Liver (tissue), 3 donors: ENCODE measurements at regions not wholly inside any gene's neighbourhood (a gene's known extent, or its start where the extent isn't known, plus 50 kb on each side); places are given as distances from the start of the nearest gene placed in this dataset.

ENCODE experiments used
- EGR1 ChIP-seq, 2 donors: IDR thresholded peaks; 2 replicates each; pipeline ENCODE4 v1.6.1; 2016 to 2018; ENCODE audit warnings: antibody characterized with exemption in 2 of 2, low read depth in 2 of 2
- GABPA ChIP-seq, 2 donors: IDR thresholded peaks in 1 of 2; conservative IDR thresholded peaks in 1 of 2; 2 replicates each; pipeline ENCODE4 v1.6.1; 2016; ENCODE audit warnings: antibody characterized with exemption in 2 of 2, mild to moderate bottlenecking in 1 of 2, moderate library complexity in 1 of 2
- HNF4A ChIP-seq, 2 donors: conservative IDR thresholded peaks; 2 replicates each; pipeline ENCODE4 v1.6.1; 2016; ENCODE audit warnings: antibody characterized with exemption in 2 of 2, mild to moderate bottlenecking in 2 of 2
- JUND ChIP-seq, 2 donors: IDR thresholded peaks; 2 replicates each; pipeline ENCODE4 v1.6.1; 2016; ENCODE audit warnings: antibody characterized with exemption in 2 of 2
- MAX ChIP-seq: IDR thresholded peaks from 2 replicates; pipeline ENCODE4 v1.6.1; 2016; ENCODE audit warnings: antibody characterized with exemption
- RAD21 ChIP-seq, 2 donors: IDR thresholded peaks; 2 replicates each; pipeline ENCODE4 v1.6.1; 2016; ENCODE audit warnings: antibody characterized with exemption in 2 of 2, mild to moderate bottlenecking in 2 of 2
- RXRA ChIP-seq, 2 donors: IDR thresholded peaks; 2 replicates each; pipeline ENCODE4 v1.6.1; 2017 to 2018; ENCODE audit warnings: antibody characterized with exemption in 2 of 2, mild to moderate bottlenecking in 1 of 2
- SP1 ChIP-seq: IDR thresholded peaks from 2 replicates; pipeline ENCODE4 v1.6.1; 2018; ENCODE audit warnings: antibody characterized with exemption, mild to moderate bottlenecking
- TAF1 ChIP-seq: conservative IDR thresholded peaks from 2 replicates; pipeline ENCODE4 v1.6.1; 2016; ENCODE audit warnings: antibody characterized with exemption, mild to moderate bottlenecking
- YY1 ChIP-seq: IDR thresholded peaks from 2 replicates; pipeline ENCODE4 v1.6.1; 2016; ENCODE audit warnings: antibody characterized with exemption, mild to moderate bottlenecking
- ZBTB33 ChIP-seq: IDR thresholded peaks from 2 replicates; pipeline ENCODE4 v1.6.1; 2016; ENCODE audit warnings: antibody characterized with exemption
- TF ChIP-seq, protein P1 (sequence below): fragments of 150-350 bp; IDR thresholded peaks from 2 replicates; pipeline ENCODE4 v1.5.1; 2017; ENCODE audit warnings: improper control_type of control experiment, low read depth, low read length; ENCODE audit not compliant: missing input control
- TF ChIP-seq, protein P2 (sequence below): IDR thresholded peaks from 2 replicates; pipeline ENCODE4 v1.6.1; 2016; ENCODE audit warnings: antibody characterized with exemption
- donor health status: healthy.
- donor health status: healthy.

DNA sequence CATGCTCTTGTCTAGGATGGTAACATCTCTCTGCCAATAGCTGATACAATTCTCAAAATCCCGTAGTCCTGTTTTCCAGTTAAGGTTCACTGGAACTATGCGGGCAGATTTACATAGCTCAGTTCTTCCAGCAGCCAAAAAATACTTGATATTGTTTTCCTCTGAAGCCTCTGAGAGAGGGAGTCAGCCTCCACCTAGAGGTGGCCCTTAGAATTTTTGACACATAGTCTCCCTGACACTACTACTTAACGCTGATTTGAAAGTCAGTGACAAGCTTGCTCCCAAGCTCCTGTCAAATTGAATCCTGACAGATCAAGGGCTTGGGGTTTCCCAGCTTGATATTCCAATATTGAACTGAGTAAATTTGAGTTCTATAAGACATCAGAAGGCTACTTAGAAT is 1780.1 kb downstream of the TP53TG3F start:
- TF ChIP-seq, protein P1, sequence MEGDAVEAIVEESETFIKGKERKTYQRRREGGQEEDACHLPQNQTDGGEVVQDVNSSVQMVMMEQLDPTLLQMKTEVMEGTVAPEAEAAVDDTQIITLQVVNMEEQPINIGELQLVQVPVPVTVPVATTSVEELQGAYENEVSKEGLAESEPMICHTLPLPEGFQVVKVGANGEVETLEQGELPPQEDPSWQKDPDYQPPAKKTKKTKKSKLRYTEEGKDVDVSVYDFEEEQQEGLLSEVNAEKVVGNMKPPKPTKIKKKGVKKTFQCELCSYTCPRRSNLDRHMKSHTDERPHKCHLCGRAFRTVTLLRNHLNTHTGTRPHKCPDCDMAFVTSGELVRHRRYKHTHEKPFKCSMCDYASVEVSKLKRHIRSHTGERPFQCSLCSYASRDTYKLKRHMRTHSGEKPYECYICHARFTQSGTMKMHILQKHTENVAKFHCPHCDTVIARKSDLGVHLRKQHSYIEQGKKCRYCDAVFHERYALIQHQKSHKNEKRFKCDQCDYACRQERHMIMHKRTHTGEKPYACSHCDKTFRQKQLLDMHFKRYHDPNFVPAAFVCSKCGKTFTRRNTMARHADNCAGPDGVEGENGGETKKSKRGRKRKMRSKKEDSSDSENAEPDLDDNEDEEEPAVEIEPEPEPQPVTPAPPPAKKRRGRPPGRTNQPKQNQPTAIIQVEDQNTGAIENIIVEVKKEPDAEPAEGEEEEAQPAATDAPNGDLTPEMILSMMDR, result no peak
- TF ChIP-seq YY1, result no peak
- TF ChIP-seq GABPA (IDR thresholded peaks at IDR 0.05 in 1 of 2, conservative IDR thresholded peaks at IDR 0.05 in 1 of 2), result no peak
- TF ChIP-seq SP1, result no peak
- no peak for TF ChIP-seq RXRA (IDR thresholded peaks at IDR 0.05)
- no peak for TF ChIP-seq MAX
- TF ChIP-seq TAF1, result no peak
- TF ChIP-seq, protein P2, sequence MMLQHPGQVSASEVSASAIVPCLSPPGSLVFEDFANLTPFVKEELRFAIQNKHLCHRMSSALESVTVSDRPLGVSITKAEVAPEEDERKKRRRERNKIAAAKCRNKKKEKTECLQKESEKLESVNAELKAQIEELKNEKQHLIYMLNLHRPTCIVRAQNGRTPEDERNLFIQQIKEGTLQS, result no peak
- TF ChIP-seq RAD21 (IDR thresholded peaks at IDR 0.05), result no peak
- TF ChIP-seq EGR1 (IDR thresholded peaks at IDR 0.05; ENCODE audit: low read depth in 2 of 2), result no peak
- TF ChIP-seq JUND (IDR thresholded peaks at IDR 0.05), result no peak
- no peak for TF ChIP-seq ZBTB33
- TF ChIP-seq HNF4A (conservative IDR thresholded peaks at IDR 0.05), result no peak
